Immature natural killer cell (primary cell): ENCODE measurements at regions not wholly inside any gene's neighbourhood (a gene's known extent, or its start where the extent isn't known, plus 50 kb on each side); places are given as distances from the start of the nearest gene placed in this dataset.

Source experiments
- DNase-seq, 3 donors: peaks; one replicate each; pipeline ENCODE4 v3.0.0; 2022; ENCODE audit warnings: mixed read lengths in 1 of 3
- H3K27ac Mint-ChIP-seq, 6 donors: one replicate each; pipeline ENCODE4 v1.8.0; 2020; ENCODE audit warnings: mixed read lengths in 6 of 6, mild to moderate bottlenecking in 5 of 6, inconsistent platforms in 4 of 6, moderate library complexity in 3 of 6
- H3K27me3 Mint-ChIP-seq, 3 donors: one replicate each; pipeline ENCODE4 v1.8.0; 2020 to 2021; ENCODE audit warnings: low read depth in 3 of 3, mild to moderate bottlenecking in 3 of 3, mixed read lengths in 3 of 3, moderate library complexity in 3 of 3, inconsistent platforms in 1 of 3
- H3K36me3 Mint-ChIP-seq, 3 donors: one replicate each; pipeline ENCODE4 v1.8.0; 2020; ENCODE audit warnings: mixed read lengths in 3 of 3, inconsistent platforms in 2 of 3, mild to moderate bottlenecking in 2 of 3
- H3K4me1 Mint-ChIP-seq, 2 donors: one replicate each; pipeline ENCODE4 v1.8.0; 2020; ENCODE audit warnings: inconsistent platforms in 2 of 2, mild to moderate bottlenecking in 2 of 2, mixed read lengths in 2 of 2, moderate library complexity in 1 of 2
- H3K4me3 Mint-ChIP-seq, 5 donors: one replicate each; pipeline ENCODE4 v1.8.0; 2020; ENCODE audit warnings: mild to moderate bottlenecking in 5 of 5, mixed read lengths in 5 of 5, inconsistent platforms in 3 of 5, moderate library complexity in 3 of 5
- H3K9me3 Mint-ChIP-seq, 6 donors: one replicate each; pipeline ENCODE4 v1.8.0; 2020; ENCODE audit warnings: mild to moderate bottlenecking in 6 of 6, mixed read lengths in 6 of 6, inconsistent platforms in 4 of 6, moderate library complexity in 3 of 6

- DNase-seq = no peak
- Mint-ChIP-seq H3K9me3 (peaks cover 0 to 3% (median under 1%) of the 10 kb centered on the region in 6 donors), H3K4me1 (peaks cover 0 to 2% of the 10 kb centered on the region in 2 donors), H3K27ac (no peak overlapping the region), H3K27me3 (peaks cover 3 to 11% (median 10%) of the 10 kb centered on the region in 3 donors), H3K4me3 (no peak overlapping the region), H3K36me3 (no peaks in the 10 kb centered on the region)
Observed at GRCh38 chr3:178454726-178455125, 81.5 kb upstream of the KCNMB2 start.

GRCh38 chr3:178455226-178455625 lies 81.0 kb upstream of the KCNMB2 start:
- Mint-ChIP-seq H3K27me3 (peaks cover 3 to 11% (median 10%) of the 10 kb centered on the region in 3 donors), H3K9me3 (peaks cover 0 to 6% (median under 1%) of the 10 kb centered on the region in 6 donors)

GRCh38 chr3:178455946-178456345 lies 80.3 kb upstream of the KCNMB2 start:
- H3K36me3 Mint-ChIP-seq = no peaks in the 10 kb centered on the region
- no peak for DNase-seq
- peaks cover 0 to 6% (median under 1%) of the 10 kb centered on the region in 6 donors for H3K9me3 Mint-ChIP-seq
- H3K27me3 Mint-ChIP-seq = peaks cover 3 to 11% (median 10%) of the 10 kb centered on the region in 3 donors
- H3K4me1 Mint-ChIP-seq = peaks cover 0 to 2% of the 10 kb centered on the region in 2 donors
- H3K27ac Mint-ChIP-seq = no peak overlapping the region
- H3K4me3 Mint-ChIP-seq = no peak overlapping the region

More at GRCh38 chr3:178455226-178455625, 81.0 kb upstream of the KCNMB2 start:
- no peak for DNase-seq
- Mint-ChIP-seq H3K27ac (no peak overlapping the region), H3K36me3 (no peaks in the 10 kb centered on the region), H3K4me1 (peaks cover 0 to 2% of the 10 kb centered on the region in 2 donors), H3K4me3 (no peak overlapping the region)

- peaks cover 0 to 6% (median under 1%) of the 10 kb centered on the region in 6 donors for H3K9me3 Mint-ChIP-seq
Observed at GRCh38 chr3:178456621-178457285, 79.5 kb upstream of the KCNMB2 start.

GRCh38 chr3:178457511-178457910 lies 78.7 kb upstream of the KCNMB2 start:
- H3K27ac Mint-ChIP-seq = no peak overlapping the region
- no peak for DNase-seq
- peaks cover 3 to 10% (median 6%) of the 10 kb centered on the region in 3 donors for H3K27me3 Mint-ChIP-seq
- H3K4me3 Mint-ChIP-seq = no peak overlapping the region
- peaks cover 0 to 6% (median under 1%) of the 10 kb centered on the region in 6 donors for H3K9me3 Mint-ChIP-seq
- peaks cover 0 to 2% of the 10 kb centered on the region in 2 donors for H3K4me1 Mint-ChIP-seq
- no peaks in the 10 kb centered on the region for H3K36me3 Mint-ChIP-seq

More at GRCh38 chr3:178456621-178457285, 79.5 kb upstream of the KCNMB2 start:
- Mint-ChIP-seq H3K27ac (no peak overlapping the region), H3K4me3 (no peak overlapping the region), H3K36me3 (no peaks in the 10 kb centered on the region), H3K27me3 (peaks cover 3 to 11% (median 8%) of the 10 kb centered on the region in 3 donors), H3K4me1 (peaks cover 0 to 2% of the 10 kb centered on the region in 2 donors)
- no peak for DNase-seq

GRCh38 chr3:178458313-178459037 lies 77.8 kb upstream of the KCNMB2 start:
- Mint-ChIP-seq H3K36me3 (no peaks in the 10 kb centered on the region), H3K27ac (no peak overlapping the region), H3K9me3 (peaks cover 0 to 6% (median under 1%) of the 10 kb centered on the region in 6 donors), H3K4me3 (no peak overlapping the region), H3K27me3 (peaks cover 3 to 10% (median 4%) of the 10 kb centered on the region in 3 donors), H3K4me1 (peaks cover 0 to 2% of the 10 kb centered on the region in 2 donors)
- no peak for DNase-seq

GRCh38 chr3:178459038-178459410 lies 77.2 kb upstream of the KCNMB2 start:
- DNase-seq = no peak
- peaks cover 3 to 10% (median 4%) of the 10 kb centered on the region in 3 donors for H3K27me3 Mint-ChIP-seq
- H3K27ac Mint-ChIP-seq = no peak overlapping the region
- H3K4me1 Mint-ChIP-seq = peaks cover 0 to 2% of the 10 kb centered on the region in 2 donors
- H3K36me3 Mint-ChIP-seq = no peaks in the 10 kb centered on the region
- H3K4me3 Mint-ChIP-seq = no peak overlapping the region
- H3K9me3 Mint-ChIP-seq = peaks cover 0 to 6% (median under 1%) of the 10 kb centered on the region in 6 donors

- DNase-seq = no peak
- H3K4me1 Mint-ChIP-seq = no peaks in the 10 kb centered on the region
- H3K9me3 Mint-ChIP-seq = peaks cover 0 to 8% (median 0%) of the 10 kb centered on the region in 6 donors
- no peaks in the 10 kb centered on the region for H3K36me3 Mint-ChIP-seq
- H3K27me3 Mint-ChIP-seq = peaks cover 0 to 2% (median 0%) of the 10 kb centered on the region in 3 donors
- no peak overlapping the region for H3K4me3 Mint-ChIP-seq
- H3K27ac Mint-ChIP-seq = no peak overlapping the region
Observed at GRCh38 chr3:178465260-178466180, 70.7 kb upstream of the KCNMB2 start.

GRCh38 chr3:178472941-178473340 lies 63.3 kb upstream of the KCNMB2 start:
- H3K4me3 Mint-ChIP-seq = no peak overlapping the region
- peaks cover 1 to 2% (median 2%) of the 10 kb centered on the region in 3 donors for H3K27me3 Mint-ChIP-seq
- H3K4me1 Mint-ChIP-seq = no peaks in the 10 kb centered on the region
- no peak for DNase-seq
- H3K36me3 Mint-ChIP-seq = no peaks in the 10 kb centered on the region
- peaks cover 0 to 2% (median 0%) of the 10 kb centered on the region in 6 donors for H3K9me3 Mint-ChIP-seq
- no peak overlapping the region for H3K27ac Mint-ChIP-seq

GRCh38 chr3:178474526-178474925 lies 61.7 kb upstream of the KCNMB2 start:
- H3K27ac Mint-ChIP-seq = no peak overlapping the region
- no peak for DNase-seq
- no peak overlapping the region for H3K4me3 Mint-ChIP-seq
- H3K4me1 Mint-ChIP-seq = no peaks in the 10 kb centered on the region
- H3K36me3 Mint-ChIP-seq = no peaks in the 10 kb centered on the region
- peaks cover 0 to 2% (median under 1%) of the 10 kb centered on the region in 6 donors for H3K9me3 Mint-ChIP-seq
- peaks cover 0 to 2% (median 1%) of the 10 kb centered on the region in 3 donors for H3K27me3 Mint-ChIP-seq

GRCh38 chr3:178475062-178475461 lies 61.2 kb upstream of the KCNMB2 start:
- Mint-ChIP-seq H3K4me1 (no peaks in the 10 kb centered on the region), H3K9me3 (peaks cover 0 to 2% (median under 1%) of the 10 kb centered on the region in 6 donors), H3K27me3 (peaks cover 0 to 2% (median 1%) of the 10 kb centered on the region in 3 donors), H3K36me3 (no peaks in the 10 kb centered on the region), H3K4me3 (no peak overlapping the region), H3K27ac (no peak overlapping the region)
- no peak for DNase-seq

- Mint-ChIP-seq H3K36me3 (no peaks in the 10 kb centered on the region), H3K4me1 (no peaks in the 10 kb centered on the region), H3K27ac (no peak overlapping the region), H3K4me3 (no peak overlapping the region), H3K27me3 (peaks cover 0 to 4% (median 1%) of the 10 kb centered on the region in 3 donors), H3K9me3 (peaks cover 0 to 2% (median 0%) of the 10 kb centered on the region in 6 donors)
- no peak for DNase-seq
Observed at GRCh38 chr3:178476886-178477285, 59.4 kb upstream of the KCNMB2 start.

- Mint-ChIP-seq H3K27me3 (peaks cover 0 to 6% (median 1%) of the 10 kb centered on the region in 3 donors), H3K27ac (no peak overlapping the region), H3K36me3 (no peaks in the 10 kb centered on the region), H3K9me3 (peaks cover 0 to 3% (median 0%) of the 10 kb centered on the region in 6 donors), H3K4me1 (no peaks in the 10 kb centered on the region), H3K4me3 (no peak overlapping the region)
- no peak for DNase-seq
Observed at GRCh38 chr3:178479446-178479845, 56.8 kb upstream of the KCNMB2 start.
